T-helper 1 cell treated with Interleukin-12 subunit alpha and Interleukin-12 subunit beta and Interleukin-4 antibody, amounts not matched to agents 30 μg/mL and 1 μg/mL, for 36 hours (primary cell): ENCODE measurements at regions not wholly inside any gene's neighbourhood (a gene's known extent, or its start where the extent isn't known, plus 50 kb on each side); places are given as distances from the start of the nearest gene placed in this dataset.

ENCODE experiments used
- H3K27ac Mint-ChIP-seq: one replicate; pipeline ENCODE4 v1.8.0; 2021; ENCODE audit warnings: mild to moderate bottlenecking, mixed read lengths
- H3K27me3 Mint-ChIP-seq: one replicate; pipeline ENCODE4 v1.8.0; 2021; ENCODE audit warnings: low read depth, mixed read lengths
- H3K36me3 Mint-ChIP-seq: one replicate; pipeline ENCODE4 v1.8.0; 2021; ENCODE audit warnings: low read depth, mixed read lengths
- H3K4me1 Mint-ChIP-seq: one replicate; pipeline ENCODE4 v1.8.0; 2021; ENCODE audit warnings: low read depth, mixed read lengths
- H3K4me3 Mint-ChIP-seq: one replicate; pipeline ENCODE4 v1.8.0; 2021; ENCODE audit warnings: mild to moderate bottlenecking, moderate library complexity, mixed read lengths
- H3K9me3 Mint-ChIP-seq: one replicate; pipeline ENCODE4 v1.8.0; 2021; ENCODE audit warnings: mixed read lengths

DNA sequence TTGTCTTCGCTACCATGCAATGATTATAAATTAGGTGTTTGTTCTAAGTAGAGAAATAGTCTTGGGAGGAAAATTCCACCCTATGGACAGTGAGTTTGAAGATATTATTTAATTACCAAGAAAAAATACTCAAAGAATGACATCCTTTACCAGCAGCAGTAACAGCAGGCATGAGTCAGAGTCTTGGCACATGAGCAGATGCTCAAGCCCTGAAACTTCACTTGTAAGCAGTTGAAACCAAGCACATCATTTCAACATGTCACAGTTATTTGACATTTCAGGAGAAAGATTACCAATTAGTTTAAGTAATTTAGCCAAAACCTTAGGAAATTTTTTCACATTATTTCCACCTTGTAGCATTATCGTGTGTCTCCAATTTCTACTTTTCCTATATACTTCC, 99.2 kb downstream of the C12orf50 start:
- Mint-ChIP-seq H3K4me3 (no peak overlapping the region), H3K27me3 (no peaks in the 10 kb centered on the region), H3K36me3 (no peaks in the 10 kb centered on the region), H3K27ac (no peak overlapping the region), H3K4me1 (no peaks in the 10 kb centered on the region), H3K9me3 (no peaks in the 10 kb centered on the region)

DNA sequence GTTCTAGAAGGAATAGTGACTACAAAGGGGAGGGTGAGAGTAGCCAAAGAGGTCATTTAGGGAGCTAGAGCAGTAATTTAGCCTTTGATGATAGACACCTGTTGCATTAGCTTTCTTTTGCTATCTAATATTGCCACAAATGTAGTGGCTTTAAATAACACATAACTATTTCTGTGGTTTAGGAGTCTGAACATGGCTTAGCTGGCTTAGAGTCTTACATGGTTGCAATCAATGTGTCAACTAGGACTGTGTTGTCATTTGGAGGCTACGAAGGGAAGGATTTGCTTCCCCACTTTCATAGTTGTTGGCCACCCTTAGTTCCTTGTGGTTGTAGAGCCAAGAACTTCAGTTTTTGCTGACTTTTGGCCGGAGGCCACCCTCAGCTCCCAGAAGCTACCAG, 99.9 kb downstream of the C12orf50 start:
- no peaks in the 10 kb centered on the region for H3K9me3 Mint-ChIP-seq
- no peaks in the 10 kb centered on the region for H3K4me1 Mint-ChIP-seq
- no peak overlapping the region for H3K4me3 Mint-ChIP-seq
- no peaks in the 10 kb centered on the region for H3K36me3 Mint-ChIP-seq
- H3K27me3 Mint-ChIP-seq = no peaks in the 10 kb centered on the region
- H3K27ac Mint-ChIP-seq = no peak overlapping the region

DNA sequence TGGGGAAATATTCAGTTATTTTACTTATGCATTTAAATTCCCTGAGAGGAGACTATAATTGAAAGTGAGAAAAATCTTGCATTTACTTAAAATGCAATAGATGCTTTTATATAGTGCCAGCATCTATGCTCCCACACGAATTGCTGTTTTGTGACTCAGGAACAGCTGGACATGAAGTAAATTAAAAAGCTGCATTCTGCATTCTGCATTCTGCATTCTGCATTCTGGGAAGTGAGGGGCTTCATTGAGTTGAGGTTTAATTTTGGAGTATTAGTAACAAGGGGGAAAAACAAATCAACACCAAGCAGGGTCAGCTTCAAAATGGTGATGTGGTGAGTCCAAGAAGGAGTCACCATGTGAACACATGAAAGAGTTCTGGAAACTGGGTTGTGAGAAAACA, 101.2 kb downstream of the C12orf50 start:
- Mint-ChIP-seq H3K27me3 (no peaks in the 10 kb centered on the region), H3K4me3 (no peak overlapping the region), H3K4me1 (no peaks in the 10 kb centered on the region), H3K27ac (no peak overlapping the region), H3K36me3 (no peaks in the 10 kb centered on the region), H3K9me3 (no peaks in the 10 kb centered on the region)

DNA sequence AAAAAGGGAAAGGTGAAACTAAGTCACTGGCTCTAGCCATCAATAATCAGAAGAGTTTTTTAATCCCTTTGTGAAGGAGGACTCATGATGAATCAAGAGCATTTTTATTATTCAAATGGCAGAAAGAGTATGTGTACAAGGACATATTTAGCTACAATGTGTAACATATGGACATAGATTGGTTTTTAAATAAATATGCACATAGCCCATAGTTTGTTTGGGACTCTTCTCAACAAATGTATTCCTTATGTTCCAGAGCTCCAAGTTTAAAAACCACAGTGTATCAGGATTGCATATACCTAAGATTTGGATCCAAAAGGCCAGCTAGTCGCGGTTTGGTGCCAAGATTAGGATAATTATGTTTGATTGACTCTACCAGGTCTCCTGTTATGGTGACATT, 104.2 kb downstream of the C12orf50 start:
- no peaks in the 10 kb centered on the region for H3K27me3 Mint-ChIP-seq
- no peak overlapping the region for H3K27ac Mint-ChIP-seq
- H3K4me1 Mint-ChIP-seq = no peaks in the 10 kb centered on the region
- H3K36me3 Mint-ChIP-seq = no peaks in the 10 kb centered on the region
- no peaks in the 10 kb centered on the region for H3K9me3 Mint-ChIP-seq
- no peak overlapping the region for H3K4me3 Mint-ChIP-seq

DNA sequence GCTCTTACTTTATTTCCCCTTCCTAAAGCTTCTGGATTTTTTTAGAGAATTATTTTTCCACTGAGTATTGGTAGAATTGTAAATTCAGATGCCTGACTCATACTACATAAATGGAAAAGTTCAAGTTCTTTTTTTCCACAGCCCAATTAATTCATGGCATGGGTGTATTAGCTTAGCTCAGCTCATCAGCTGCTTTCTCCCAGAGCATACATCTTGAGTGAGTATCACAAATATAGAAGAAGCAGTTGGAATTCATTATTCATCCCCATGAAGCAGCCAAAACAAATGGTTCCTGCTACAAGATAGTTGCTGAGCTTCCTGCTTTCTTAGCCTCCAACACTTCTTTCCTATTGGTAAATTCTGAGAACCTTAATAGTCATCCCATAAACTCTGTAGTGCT, 105.1 kb downstream of the C12orf50 start:
- H3K9me3 Mint-ChIP-seq = no peaks in the 10 kb centered on the region
- H3K4me3 Mint-ChIP-seq = no peak overlapping the region
- H3K27me3 Mint-ChIP-seq = no peaks in the 10 kb centered on the region
- no peaks in the 10 kb centered on the region for H3K4me1 Mint-ChIP-seq
- H3K27ac Mint-ChIP-seq = no peak overlapping the region
- H3K36me3 Mint-ChIP-seq = no peaks in the 10 kb centered on the region

DNA sequence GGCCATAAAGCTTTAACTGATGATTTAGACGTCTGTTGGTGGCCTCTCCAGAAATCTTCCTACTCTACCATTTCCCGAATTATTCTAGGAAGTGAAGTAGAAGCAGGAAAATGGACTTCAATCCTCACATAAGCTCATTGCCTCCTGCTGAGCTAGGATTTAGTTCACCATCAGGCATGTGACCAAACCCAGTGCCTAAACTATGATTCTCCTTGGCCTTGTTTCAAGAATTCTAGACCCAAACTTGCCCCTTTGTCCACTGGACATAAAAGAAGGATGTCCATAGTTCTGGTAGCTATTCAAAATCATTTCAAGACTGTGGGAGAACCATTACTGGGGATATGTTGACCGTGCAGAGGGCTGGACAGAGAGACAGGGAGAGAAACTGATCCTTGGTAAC, 105.8 kb downstream of the C12orf50 start:
- Mint-ChIP-seq H3K4me1 (no peaks in the 10 kb centered on the region), H3K27ac (no peak overlapping the region), H3K4me3 (no peak overlapping the region), H3K36me3 (no peaks in the 10 kb centered on the region), H3K9me3 (no peaks in the 10 kb centered on the region), H3K27me3 (no peaks in the 10 kb centered on the region)

DNA sequence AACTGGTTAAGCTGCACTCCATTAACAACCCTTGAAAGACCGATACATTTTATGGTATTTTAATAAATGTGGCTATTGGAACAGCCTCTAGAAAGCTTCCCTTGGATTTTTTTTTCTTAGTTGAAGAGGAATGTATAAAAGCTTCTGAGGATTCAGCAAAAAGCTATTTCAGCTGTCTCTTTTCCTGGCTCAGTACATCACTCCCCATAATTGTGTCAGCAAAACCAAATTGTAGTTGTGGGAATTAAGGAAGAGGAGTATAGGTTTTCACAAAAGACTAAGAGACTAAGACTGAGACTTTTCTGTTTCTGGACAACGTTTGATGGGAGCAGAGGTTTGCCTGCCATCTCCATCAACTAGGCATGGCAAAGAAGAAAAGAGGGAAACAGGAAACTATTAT, 106.5 kb downstream of the C12orf50 start:
- Mint-ChIP-seq H3K4me1 (no peaks in the 10 kb centered on the region), H3K27me3 (no peaks in the 10 kb centered on the region), H3K9me3 (no peaks in the 10 kb centered on the region), H3K4me3 (no peak overlapping the region), H3K27ac (no peak overlapping the region), H3K36me3 (no peaks in the 10 kb centered on the region)

DNA sequence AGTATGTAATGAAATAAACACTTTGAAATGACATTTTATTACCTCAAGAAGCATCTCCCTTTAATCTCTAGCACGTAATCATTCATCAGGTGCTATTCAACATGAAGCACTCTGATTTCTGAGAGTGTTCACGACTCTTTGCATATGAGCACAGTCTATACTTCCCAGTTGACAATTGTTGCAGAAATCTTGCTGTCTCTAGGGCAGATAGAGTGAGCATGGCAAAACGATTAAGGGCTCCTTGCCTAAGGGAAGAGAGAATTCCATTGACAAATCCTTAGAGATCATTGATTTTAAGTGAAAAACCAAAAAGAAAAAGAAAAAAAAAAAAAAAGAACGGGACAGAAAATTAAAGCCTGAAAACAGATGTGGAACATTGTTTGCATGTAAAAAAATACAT, 107.6 kb downstream of the C12orf50 start:
- Mint-ChIP-seq H3K9me3 (no peaks in the 10 kb centered on the region), H3K36me3 (no peaks in the 10 kb centered on the region), H3K27me3 (no peaks in the 10 kb centered on the region), H3K27ac (no peak overlapping the region), H3K4me3 (no peak overlapping the region), H3K4me1 (no peaks in the 10 kb centered on the region)

DNA sequence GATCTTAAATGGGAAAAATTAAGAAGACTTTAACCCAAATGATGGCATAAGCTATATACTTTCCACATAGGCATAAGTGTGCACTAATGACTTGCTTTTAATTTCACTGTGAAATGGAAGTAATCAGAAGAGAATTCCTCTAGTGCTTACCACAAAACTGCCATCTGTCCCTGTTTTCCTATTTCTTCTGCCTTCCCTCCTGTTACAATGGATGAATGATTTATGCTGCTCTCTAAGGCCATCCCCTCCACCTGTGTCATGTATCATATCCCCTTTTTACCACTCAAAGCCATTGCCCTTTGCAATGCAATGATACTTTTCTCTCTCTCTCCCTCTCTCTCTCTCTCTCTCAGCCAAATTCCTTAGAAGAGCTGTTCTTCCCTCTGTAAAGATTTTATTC, 109.1 kb downstream of the C12orf50 start:
- Mint-ChIP-seq H3K36me3 (no peaks in the 10 kb centered on the region), H3K27ac (no peak overlapping the region)

DNA sequence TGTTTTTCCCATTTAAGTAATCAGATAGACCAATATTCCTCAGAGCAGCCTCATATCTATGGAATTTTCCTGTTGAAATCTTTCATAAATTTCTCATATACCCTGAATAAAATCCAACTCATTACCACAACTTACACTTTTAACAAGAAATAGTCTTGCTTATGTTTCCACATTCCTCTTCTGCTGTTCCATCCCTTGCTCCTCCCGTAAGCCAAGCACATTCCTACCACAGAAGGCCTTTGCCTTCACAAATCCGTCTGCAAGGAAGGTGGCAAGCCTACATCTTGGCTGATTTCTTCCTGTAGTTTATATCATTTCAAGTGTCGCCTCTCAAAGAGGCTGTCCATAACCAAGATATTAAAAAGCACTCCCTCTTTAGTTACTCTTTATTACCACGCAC, 127.7 kb downstream of the C12orf50 start:
- no peak overlapping the region for H3K4me3 Mint-ChIP-seq
- H3K27me3 Mint-ChIP-seq = no peaks in the 10 kb centered on the region
- H3K4me1 Mint-ChIP-seq = no peaks in the 10 kb centered on the region
- H3K36me3 Mint-ChIP-seq = no peaks in the 10 kb centered on the region
- H3K9me3 Mint-ChIP-seq = no peaks in the 10 kb centered on the region
- H3K27ac Mint-ChIP-seq = no peak overlapping the region

More for the DNA sequence above, 109.1 kb downstream of the C12orf50 start:
- peaks cover 5% of the 10 kb centered on the region for H3K9me3 Mint-ChIP-seq
- H3K4me1 Mint-ChIP-seq = no peaks in the 10 kb centered on the region
- H3K27me3 Mint-ChIP-seq = no peaks in the 10 kb centered on the region
- no peak overlapping the region for H3K4me3 Mint-ChIP-seq

DNA sequence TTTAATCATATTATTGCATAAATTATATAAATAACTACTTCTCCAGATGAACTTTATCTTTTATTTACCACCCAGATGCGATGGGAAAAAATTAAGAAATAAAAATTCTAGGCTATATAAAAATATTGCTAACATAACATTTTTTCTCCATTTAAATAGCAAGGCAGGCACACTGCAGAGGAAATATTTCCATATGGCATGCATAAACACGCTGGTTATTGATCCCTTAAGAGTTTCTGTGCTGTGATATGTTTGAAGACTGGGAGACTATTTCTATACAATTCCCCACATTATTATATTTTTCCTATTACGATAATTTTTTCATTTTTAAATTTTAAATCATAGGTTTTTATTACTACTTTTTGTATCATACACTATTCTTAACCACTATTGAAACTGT, 131.5 kb downstream of the C12orf50 start:
- no peaks in the 10 kb centered on the region for H3K27me3 Mint-ChIP-seq
- no peak overlapping the region for H3K4me3 Mint-ChIP-seq
- H3K36me3 Mint-ChIP-seq = no peaks in the 10 kb centered on the region
- H3K27ac Mint-ChIP-seq = no peak overlapping the region
- no peaks in the 10 kb centered on the region for H3K9me3 Mint-ChIP-seq
- no peaks in the 10 kb centered on the region for H3K4me1 Mint-ChIP-seq

DNA sequence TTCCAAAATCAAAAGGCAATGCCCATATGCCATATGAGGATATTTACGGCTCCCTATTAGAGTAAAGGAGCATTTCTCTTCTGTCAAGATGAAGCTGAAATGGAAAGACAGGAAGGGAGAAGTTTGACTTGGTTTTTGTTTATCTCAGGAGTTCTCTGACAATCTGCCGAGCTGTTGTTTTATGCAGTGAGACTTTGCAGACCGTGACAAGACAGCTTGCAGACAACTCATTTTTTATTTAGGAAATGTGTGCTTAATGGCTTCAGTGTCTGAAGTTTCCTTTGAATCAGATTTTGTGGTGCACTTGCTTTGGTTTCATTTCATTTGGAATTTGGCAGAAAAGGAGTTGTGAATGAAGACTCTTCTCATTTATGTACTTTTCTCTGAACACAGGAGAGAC, 145.4 kb downstream of the C12orf50 start:
- H3K27me3 Mint-ChIP-seq = no peaks in the 10 kb centered on the region

DNA sequence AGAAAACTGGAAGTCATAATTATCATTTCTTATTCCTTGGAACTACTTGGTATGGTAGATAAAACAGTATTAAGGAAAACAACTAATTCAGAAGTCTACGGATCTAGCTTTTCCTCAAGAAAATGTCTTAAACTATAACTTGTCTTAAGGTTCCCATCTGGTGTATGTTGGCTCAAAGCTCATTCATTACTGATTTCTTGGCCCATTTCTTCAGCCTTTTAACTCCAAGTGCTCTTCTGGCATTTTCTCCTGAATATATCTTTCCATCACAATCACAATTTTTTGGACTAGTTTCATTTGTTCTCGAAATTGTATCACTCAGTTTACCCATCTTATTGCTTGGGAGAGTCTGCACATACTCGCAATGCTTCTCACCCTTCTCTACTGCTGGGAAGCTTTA, 150.1 kb downstream of the C12orf50 start:
- Mint-ChIP-seq H3K4me3 (no peak overlapping the region), H3K4me1 (no peaks in the 10 kb centered on the region), H3K36me3 (no peaks in the 10 kb centered on the region), H3K27ac (no peak overlapping the region), H3K27me3 (no peaks in the 10 kb centered on the region), H3K9me3 (no peaks in the 10 kb centered on the region)

More for the DNA sequence above, 145.4 kb downstream of the C12orf50 start:
- no peaks in the 10 kb centered on the region for H3K36me3 Mint-ChIP-seq
- no peak overlapping the region for H3K27ac Mint-ChIP-seq
- H3K4me1 Mint-ChIP-seq = no peaks in the 10 kb centered on the region
- H3K9me3 Mint-ChIP-seq = no peaks in the 10 kb centered on the region
- no peak overlapping the region for H3K4me3 Mint-ChIP-seq

DNA sequence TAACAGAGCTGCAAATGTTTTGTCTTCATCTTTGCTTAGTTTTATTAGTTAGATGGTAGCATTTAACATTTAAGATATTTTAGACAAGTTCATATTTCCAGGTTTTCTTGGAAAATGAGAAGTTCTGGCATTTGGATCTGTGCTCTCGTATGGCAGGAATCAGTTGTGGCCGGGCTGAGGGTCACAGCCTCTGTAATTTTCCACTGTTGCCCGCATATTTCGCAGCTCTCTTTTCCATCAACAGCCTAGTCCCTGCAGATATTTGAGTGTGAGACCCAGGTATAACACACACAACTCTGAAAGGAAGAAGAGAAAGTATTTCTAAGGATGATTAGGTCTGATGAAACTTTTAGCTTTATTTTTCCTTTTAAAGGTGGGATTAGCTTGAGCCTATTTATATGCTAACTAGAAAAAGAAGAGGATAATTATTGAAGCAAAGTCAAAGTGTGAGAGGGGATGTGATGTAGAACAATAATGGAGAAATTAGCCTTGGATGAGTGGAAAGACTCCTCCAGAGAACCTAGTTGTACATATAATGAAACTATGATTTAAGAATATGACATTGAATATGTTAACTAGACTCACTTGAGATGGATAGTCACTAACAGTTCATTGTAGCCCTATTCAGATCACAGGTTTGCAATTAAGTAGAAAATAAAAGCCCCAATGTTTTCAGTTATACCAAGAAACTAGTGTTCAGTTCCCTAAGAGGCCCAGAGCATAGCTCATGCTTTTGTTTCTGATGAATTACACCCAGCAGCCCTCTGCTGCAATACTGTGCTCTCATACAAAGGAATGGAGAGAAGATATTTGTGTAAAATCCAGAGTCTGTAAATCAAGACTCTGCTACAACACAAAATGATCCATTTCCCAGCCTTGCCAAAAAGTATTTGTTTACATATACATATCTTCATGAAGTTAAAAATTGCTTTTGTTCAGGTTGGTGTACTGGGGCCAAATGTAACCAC, 158.4 kb downstream of the C12orf50 start:
- H3K27ac Mint-ChIP-seq = no peak overlapping the region
- H3K27me3 Mint-ChIP-seq = no peaks in the 10 kb centered on the region
- H3K36me3 Mint-ChIP-seq = no peaks in the 10 kb centered on the region

DNA sequence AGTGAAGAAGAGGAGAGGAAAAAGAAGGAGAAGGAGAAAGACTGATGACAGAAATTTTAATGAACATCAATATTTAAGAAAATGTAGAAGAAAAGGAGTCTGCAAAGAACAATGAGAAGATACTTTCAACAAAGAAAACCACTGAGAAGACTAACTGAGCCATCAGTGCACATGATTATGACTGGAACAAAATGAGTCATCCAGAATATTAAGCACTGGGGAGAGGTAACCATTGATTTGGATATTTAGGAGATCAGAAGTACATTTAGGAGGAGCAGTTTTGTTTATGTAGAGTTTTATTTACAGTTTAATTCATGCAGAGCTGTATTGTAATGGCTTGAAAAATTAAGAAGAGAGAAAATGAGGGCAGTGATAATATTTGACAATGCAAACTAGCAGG, 159.1 kb downstream of the C12orf50 start:
- Mint-ChIP-seq H3K27ac (no peak overlapping the region), H3K36me3 (no peaks in the 10 kb centered on the region), H3K4me1 (no peaks in the 10 kb centered on the region), H3K4me3 (no peak overlapping the region), H3K27me3 (no peaks in the 10 kb centered on the region), H3K9me3 (no peaks in the 10 kb centered on the region)

More for the DNA sequence above, 158.4 kb downstream of the C12orf50 start:
- Mint-ChIP-seq H3K4me1 (no peaks in the 10 kb centered on the region), H3K9me3 (no peaks in the 10 kb centered on the region), H3K4me3 (no peak overlapping the region)
